Fibroblast of villous mesenchyme (primary cell): ENCODE measurements at regions not wholly inside any gene's neighbourhood (a gene's known extent, or its start where the extent isn't known, plus 50 kb on each side); places are given as distances from the start of the nearest gene placed in this dataset.

Experiments
- DNase-seq: peaks from one replicate; pipeline ENCODE4 v3.0.0-alpha.2; 2010; ENCODE audit warnings: low read depth
- H3K4me3 ChIP-seq: 2 replicates; pipeline ENCODE4 v1.5.1; 2011; ENCODE audit warnings: low read depth, mild to moderate bottlenecking, low read length
- TF ChIP-seq, protein P1 (sequence below): IDR thresholded peaks from 2 replicates; pipeline ENCODE4 v1.5.1; 2012; ENCODE audit warnings: low read depth, mild to moderate bottlenecking, low read length; ENCODE audit not compliant: insufficient read depth

DNA sequence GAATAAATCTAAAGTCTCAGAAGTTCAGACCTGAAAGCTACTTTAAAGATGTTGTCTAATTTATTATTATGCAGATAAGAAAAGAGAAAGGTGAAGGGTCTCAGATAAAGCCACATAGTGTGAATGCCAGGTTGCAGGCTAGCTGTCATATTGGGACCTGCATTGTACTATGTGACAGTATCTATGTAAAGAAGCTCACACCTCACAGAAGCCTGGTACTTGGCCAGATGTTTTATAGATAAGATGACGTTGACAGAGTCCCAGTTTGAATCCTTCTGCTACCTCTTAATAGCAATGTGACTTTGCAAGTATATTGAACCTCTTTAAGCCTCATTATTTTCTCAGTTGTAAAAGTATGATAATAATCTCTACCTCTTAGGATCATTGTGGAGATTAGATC is 227.0 kb downstream of the SPRY1 start:
- DNase-seq: no peak
- H3K4me3 ChIP-seq: no peak overlapping the region
- TF ChIP-seq, protein P1, sequence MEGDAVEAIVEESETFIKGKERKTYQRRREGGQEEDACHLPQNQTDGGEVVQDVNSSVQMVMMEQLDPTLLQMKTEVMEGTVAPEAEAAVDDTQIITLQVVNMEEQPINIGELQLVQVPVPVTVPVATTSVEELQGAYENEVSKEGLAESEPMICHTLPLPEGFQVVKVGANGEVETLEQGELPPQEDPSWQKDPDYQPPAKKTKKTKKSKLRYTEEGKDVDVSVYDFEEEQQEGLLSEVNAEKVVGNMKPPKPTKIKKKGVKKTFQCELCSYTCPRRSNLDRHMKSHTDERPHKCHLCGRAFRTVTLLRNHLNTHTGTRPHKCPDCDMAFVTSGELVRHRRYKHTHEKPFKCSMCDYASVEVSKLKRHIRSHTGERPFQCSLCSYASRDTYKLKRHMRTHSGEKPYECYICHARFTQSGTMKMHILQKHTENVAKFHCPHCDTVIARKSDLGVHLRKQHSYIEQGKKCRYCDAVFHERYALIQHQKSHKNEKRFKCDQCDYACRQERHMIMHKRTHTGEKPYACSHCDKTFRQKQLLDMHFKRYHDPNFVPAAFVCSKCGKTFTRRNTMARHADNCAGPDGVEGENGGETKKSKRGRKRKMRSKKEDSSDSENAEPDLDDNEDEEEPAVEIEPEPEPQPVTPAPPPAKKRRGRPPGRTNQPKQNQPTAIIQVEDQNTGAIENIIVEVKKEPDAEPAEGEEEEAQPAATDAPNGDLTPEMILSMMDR: no peak

- DNase-seq: peak; percentile 8
These were observed 228.4 kb downstream of the SPRY1 start for GRCh38 chr4:123624959-123625358.

GRCh38 chr4:123628288-123628687 is 231.7 kb downstream of the SPRY1 start:
- TF ChIP-seq, protein P1: no peak
- H3K4me3 ChIP-seq: no peak overlapping the region
- DNase-seq: no peak

More at GRCh38 chr4:123624959-123625358, 228.4 kb downstream of the SPRY1 start:
- TF ChIP-seq, protein P1: no peak
- H3K4me3 ChIP-seq: no peak overlapping the region

- DNase-seq: peak; percentile 47
- TF ChIP-seq, protein P1: no peak
- no peak overlapping the region for H3K4me3 ChIP-seq
These were observed 235.4 kb downstream of the SPRY1 start for GRCh38 chr4:123631786-123632692.

GRCh38 chr4:123632693-123633030 is 236.1 kb downstream of the SPRY1 start:
- TF ChIP-seq, protein P1: no peak
- no peak overlapping the region for H3K4me3 ChIP-seq
- peak; percentile 8 for DNase-seq

DNA sequence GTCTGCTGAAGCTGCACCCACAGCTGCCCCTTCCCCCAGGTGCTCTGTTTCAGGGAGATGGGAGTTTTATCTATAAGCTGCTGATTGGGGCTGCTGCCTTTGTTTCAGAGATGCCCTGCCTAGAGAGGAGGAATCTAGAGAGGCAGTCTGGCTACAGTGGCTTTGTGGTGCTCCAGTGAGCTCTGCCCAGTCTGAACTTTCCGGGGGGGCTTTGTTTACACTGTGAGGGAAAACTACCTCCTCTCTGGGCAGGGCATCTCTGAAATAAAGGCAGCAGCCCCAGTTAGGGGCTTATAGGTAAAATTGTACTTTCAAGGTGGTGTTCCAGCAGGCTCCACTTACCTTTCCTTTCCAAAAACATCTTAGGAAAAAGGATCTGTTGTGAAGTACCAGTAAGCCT is 242.2 kb downstream of the SPRY1 start:
- TF ChIP-seq, protein P1: no peak
- no peak for DNase-seq
- no peak overlapping the region for H3K4me3 ChIP-seq
